ENCODE measurements at regions not wholly inside any gene's neighbourhood (a gene's known extent, or its start where the extent isn't known, plus 50 kb on each side); places are given as distances from the start of the nearest gene placed in this dataset.

DNA sequence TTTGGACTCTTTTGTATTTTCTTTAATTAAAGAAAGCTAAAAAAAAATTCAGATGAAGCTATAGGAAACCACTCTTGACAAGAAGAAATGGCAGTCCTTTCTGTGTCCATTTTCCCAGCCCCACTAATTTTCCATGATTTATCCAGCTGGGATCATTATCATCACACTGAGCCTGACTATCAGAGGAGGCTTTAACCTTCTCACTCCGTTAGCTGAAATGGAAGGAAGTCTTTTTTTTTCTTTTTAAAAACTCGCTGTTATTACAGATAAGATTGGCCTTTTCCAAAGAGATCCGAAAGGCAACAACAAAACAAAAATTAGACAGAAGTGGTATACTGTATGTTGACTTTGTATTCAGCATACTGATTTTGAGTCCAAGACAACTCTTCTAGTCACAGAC is 366.2 kb upstream of the ROPN1 start:
- 77 to 91% (median 84%) methylated on average over 3 of the region's 3 CpGs for WGBS, 5 donors
- Histone ChIP-seq H3K27ac (no peak overlapping the region), H3K4me3 (no peak overlapping the region), H3K36me3 (no peaks in the 10 kb centered on the region), H3K27me3 (no peaks in the 10 kb centered on the region), H3K9me3 (no peaks in the 10 kb centered on the region), H3K4me1 (peaks cover 0 to 9% (median 0%) of the 10 kb centered on the region in 4 donors)
- intact Hi-C loops (cut with DNase I; ENCODE audit: low total_unique reads) = loop anchor here (10.0 kb wide), 1 partner anchor 197 kb away; no protein-coding TSS in a partner anchor
- DNase-seq = no peak
- TF ChIP-seq, protein P1, sequence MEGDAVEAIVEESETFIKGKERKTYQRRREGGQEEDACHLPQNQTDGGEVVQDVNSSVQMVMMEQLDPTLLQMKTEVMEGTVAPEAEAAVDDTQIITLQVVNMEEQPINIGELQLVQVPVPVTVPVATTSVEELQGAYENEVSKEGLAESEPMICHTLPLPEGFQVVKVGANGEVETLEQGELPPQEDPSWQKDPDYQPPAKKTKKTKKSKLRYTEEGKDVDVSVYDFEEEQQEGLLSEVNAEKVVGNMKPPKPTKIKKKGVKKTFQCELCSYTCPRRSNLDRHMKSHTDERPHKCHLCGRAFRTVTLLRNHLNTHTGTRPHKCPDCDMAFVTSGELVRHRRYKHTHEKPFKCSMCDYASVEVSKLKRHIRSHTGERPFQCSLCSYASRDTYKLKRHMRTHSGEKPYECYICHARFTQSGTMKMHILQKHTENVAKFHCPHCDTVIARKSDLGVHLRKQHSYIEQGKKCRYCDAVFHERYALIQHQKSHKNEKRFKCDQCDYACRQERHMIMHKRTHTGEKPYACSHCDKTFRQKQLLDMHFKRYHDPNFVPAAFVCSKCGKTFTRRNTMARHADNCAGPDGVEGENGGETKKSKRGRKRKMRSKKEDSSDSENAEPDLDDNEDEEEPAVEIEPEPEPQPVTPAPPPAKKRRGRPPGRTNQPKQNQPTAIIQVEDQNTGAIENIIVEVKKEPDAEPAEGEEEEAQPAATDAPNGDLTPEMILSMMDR (IDR thresholded peaks at IDR 0.05) = no peak

DNA sequence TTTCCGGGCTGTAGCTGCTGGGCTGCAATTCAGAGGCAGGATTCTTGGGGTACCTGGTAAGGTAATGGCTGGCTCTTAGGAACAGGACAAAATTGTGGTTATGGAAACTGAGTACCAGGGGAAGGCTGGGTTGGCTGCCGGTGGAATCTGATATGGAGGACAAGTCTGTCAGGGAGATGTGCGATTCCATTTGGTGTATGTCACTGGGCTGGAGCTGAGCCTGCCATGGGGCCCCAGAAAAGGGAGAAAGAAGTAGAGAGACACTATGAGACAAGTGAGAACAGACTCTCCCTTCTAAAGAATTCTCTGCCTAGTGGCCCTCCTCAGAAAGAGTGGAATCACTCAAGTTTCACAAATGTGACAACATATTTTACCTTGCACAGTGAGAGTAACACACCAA is 368.2 kb upstream of the ROPN1 start:
- Histone ChIP-seq H3K36me3 (no peaks in the 10 kb centered on the region), H3K4me1 (no peaks in the 10 kb centered on the region), H3K27me3 (no peaks in the 10 kb centered on the region), H3K27ac (no peak overlapping the region), H3K9me3 (no peaks in the 10 kb centered on the region), H3K4me3 (no peak overlapping the region)
- WGBS, 5 donors = 71 to 85% (median 78%) methylated on average over 3 of the region's 3 CpGs
- TF ChIP-seq POLR2AphosphoS5 (IDR thresholded peaks at IDR 0.05) = no peak
- no peak for TF ChIP-seq POLR2A (IDR thresholded peaks at IDR 0.05)
- no peak for TF ChIP-seq EP300 (IDR thresholded peaks at IDR 0.05)
- TF ChIP-seq, protein P1 (IDR thresholded peaks at IDR 0.05) = no peak
- peak in 1 of 2 donors; percentile 44 for DNase-seq
- intact Hi-C loops (cut with DNase I; ENCODE audit: low total_unique reads) = no loop called here

DNA sequence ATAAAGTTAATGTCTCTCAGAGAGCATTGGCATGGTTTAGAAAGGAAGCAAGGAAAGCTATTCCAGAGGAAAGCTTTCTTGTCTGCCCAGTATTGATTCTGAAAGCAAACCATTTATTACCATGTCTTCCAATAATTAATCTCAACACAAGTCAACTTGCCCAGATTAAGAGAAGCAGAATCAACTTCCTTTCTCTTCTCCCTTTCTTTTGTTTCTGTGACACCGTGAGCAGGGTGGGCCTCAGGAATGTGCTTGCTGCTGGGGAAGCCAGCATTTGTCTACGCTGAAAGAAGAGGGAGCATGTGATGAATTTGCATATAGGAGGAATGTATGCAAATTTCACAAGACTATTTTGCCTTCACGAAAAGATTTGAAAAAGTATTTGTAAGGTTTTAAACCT is 368.6 kb upstream of the ROPN1 start:
- TF ChIP-seq POLR2A (IDR thresholded peaks at IDR 0.05) = no peak
- TF ChIP-seq EP300 (IDR thresholded peaks at IDR 0.05) = no peak
- TF ChIP-seq, protein P1 (IDR thresholded peaks at IDR 0.05) = no peak
- no peak for TF ChIP-seq POLR2AphosphoS5 (IDR thresholded peaks at IDR 0.05)
- peak in 1 of 2 donors; percentile 39 for DNase-seq
- Histone ChIP-seq H3K27ac (no peak overlapping the region), H3K4me3 (no peak overlapping the region), H3K4me1 (no peaks in the 10 kb centered on the region), H3K27me3 (no peaks in the 10 kb centered on the region), H3K9me3 (no peaks in the 10 kb centered on the region), H3K36me3 (no peaks in the 10 kb centered on the region)
- intact Hi-C loops (cut with DNase I; ENCODE audit: low total_unique reads) = no loop called here
- 43 to 61% (median 48%) methylated on average over 3 of the region's 3 CpGs for WGBS, 5 donors

DNA sequence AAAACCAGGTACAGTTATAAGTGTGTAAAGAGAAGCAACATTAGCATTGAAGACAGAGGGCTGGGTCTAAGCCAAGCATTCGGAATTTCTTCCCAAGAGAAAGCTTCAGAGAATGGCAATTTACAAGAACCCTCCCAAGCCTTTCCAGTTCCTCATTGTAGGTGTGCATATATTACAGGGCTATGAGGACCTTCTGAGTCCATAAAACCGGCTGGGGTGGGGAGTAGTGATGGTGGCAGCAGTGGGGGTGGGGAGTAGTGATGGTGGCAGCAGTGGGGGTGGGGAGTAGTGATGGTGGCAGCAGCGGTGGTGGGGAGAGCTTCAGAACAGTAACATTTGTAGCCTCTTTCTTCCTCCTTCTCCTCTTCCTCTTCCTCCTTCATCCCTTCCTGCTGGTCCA is 368.7 kb upstream of the UMPS start:
- Histone ChIP-seq H3K27ac (no peak overlapping the region), H3K4me3 (no peak overlapping the region), H3K27me3 (no peaks in the 10 kb centered on the region), H3K9me3 (no peaks in the 10 kb centered on the region), H3K4me1 (no peaks in the 10 kb centered on the region), H3K36me3 (no peaks in the 10 kb centered on the region)
- no peak for DNase-seq
- TF ChIP-seq, protein P1 (IDR thresholded peaks at IDR 0.05) = no peak
- TF ChIP-seq POLR2AphosphoS5 (IDR thresholded peaks at IDR 0.05) (no peak), POLR2A (IDR thresholded peaks at IDR 0.05) (no peak), EP300 (IDR thresholded peaks at IDR 0.05) (no peak)
- 70 to 87% (median 86%) methylated on average over 3 of the region's 3 CpGs for WGBS, 5 donors
- intact Hi-C loops (cut with DNase I; ENCODE audit: low total_unique reads) = no loop called here

Data from stomach (tissue), 8 donors.